ENCODE measurements at regions not wholly inside any gene's neighbourhood (a gene's known extent, or its start where the extent isn't known, plus 50 kb on each side); places are given as distances from the start of the nearest gene placed in this dataset.
"Not testable (repeated sequence)": the region's sequence is repeated elsewhere in the genome, so short reads cannot be mapped to it uniquely, and the experiment has no call there.

DNA sequence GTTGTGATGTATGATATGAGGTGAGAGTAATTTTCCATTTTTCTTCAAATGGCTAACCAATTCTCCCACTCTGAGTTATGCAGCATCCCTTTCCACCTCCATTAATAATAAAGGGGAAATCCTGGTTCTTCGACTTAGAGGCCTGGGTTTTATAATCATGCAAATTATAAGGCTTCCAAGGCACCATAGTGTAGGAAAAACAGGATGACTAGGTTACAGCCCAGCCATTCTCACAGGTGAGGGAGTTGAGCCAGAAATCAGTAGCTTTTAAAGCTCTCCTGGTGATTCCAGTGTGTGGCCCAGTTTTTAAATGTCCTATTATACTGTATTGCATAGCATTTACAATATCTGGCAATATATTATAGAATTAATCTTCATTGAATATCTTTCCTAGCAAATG, 203.1 kb downstream of the ARHGEF9 start:
- DNase-seq, result no peak

DNA sequence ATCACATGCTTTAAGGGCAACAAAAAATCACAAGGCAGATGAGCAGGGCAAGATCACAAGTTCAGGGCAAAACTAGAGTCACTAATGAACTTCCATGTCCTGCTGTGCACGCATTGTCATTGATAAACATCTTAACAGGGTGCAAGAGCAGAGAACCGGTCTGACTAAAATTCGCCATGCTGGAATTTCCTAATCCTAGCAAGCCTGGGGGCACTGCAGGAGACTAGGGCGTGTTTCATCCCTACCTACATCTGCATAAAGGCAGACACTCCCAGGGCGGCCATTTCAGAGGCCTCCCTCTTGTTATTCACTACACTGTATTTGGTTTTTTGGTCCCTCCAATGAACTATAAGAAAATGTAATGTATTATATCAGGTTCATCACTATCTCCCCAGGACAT, 203.6 kb downstream of the ARHGEF9 start:
- DNase-seq, result no peak

DNA sequence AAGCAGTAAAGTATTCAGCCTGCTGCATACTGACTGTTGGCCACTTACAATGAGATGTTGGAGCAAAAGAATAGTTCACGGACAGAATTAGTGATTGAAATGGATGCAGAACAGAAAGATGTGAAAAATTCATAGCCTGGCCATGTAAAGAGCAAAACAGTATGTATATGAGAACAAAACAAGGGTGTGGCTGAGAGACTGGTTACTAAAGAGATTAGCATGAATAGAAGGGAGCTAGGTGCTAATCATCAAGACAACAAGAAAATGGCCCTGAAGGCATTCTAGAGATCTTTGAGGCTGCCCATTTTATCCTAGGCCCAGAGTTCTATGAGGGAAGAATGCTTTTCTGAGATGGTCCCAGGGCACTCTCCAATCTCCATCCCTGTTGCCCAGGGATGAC, 208.5 kb downstream of the ARHGEF9 start:
- no peak for DNase-seq

- not testable (repeated sequence) for DNase-seq
Observed at GRCh38 chrX:63575700-63576099, 209.3 kb downstream of the ARHGEF9 start.

- no peak for DNase-seq
Observed at GRCh38 chrX:63566856-63567255, 215.7 kb upstream of the SPIN4 start.

DNA sequence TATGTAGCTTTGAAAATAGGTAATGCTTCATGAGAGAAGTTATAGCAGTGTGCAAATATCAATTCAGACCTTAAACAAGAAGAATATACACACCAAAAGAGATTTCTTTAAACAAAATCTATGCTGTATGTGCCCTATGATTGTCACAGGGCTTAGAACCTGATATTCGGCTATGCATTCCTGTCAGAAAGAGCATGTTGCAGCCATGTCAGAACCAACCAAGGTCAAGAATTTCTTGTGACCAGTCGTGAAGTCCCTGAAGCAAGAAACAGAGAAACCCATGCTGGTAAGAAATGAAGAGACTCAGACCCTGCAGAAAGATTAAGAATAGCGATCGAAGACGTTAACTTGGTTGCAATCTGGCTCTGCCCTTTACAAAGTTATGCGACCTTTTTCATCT, 210.3 kb upstream of the SPIN4 start:
- DNase-seq, result no peak

DNA sequence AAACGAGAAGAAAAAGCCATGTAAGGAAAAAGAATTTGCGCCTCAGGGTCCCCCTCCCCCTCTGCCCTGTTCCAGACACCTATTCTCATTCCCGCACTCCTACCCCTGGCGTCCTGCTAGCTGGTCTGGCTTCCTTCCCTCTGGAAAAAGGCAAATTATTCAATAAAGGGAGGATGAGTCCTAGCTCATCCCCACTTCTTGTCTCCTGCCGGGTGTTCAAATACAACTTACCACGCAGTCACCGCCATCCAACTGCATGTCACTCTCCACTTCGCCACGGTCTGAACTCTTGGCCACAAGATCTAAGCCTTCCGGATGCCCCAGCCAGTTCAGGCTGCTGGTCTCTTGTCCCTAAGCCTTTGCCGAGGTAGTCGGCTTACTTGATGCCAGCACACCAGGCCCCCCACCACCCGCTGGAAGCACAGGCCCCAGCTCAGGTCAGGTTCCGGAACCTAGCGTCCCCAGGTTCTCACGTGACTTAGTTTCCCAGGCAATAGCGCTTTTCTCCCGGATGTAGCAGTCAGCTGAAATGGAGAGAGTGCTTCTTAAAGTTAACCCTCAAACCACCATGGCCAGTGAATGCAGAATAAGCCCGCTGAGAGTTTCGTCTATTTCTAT, 209.6 kb upstream of the SPIN4 start:
- DNase-seq, result peak; percentile 55

DNA sequence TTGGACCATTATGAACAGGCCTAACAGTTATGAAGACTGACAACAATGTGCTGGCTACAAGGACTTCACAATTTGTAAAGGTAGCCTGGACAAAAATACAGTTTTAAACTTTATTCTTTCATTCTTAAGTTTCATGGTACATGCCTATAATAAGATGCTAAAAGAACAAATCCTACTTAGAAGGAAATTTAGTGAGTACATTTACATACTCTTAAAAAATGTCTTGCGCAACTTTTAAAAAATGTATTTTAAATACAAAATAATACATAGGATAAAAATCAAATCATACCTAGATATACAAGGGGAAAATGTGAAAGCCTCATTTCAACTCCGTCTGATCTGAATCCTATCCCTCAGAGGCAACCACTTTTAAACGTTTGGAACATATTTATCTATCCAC, 200.7 kb upstream of the SPIN4 start:
- DNase-seq, result no peak

DNA sequence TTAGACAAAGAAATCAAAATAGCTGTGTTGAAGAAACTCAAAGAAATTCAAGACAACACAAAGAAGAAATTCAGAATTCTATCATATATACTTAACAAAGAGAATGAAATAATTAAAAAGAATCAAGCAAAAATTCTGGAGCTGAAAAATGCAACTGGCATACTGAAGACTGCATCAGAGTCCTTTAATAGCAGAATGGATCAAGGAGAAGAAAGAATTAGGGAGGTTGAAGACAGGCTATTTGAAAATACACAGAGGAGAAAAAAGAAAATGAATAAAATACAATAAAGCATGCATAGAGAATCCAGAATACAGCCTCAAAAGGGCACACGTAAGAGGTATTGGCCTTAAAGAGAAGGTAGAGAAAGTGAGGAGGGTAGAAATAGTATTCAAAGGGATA, 179.5 kb upstream of the SPIN4 start:
- no peak for DNase-seq

DNA sequence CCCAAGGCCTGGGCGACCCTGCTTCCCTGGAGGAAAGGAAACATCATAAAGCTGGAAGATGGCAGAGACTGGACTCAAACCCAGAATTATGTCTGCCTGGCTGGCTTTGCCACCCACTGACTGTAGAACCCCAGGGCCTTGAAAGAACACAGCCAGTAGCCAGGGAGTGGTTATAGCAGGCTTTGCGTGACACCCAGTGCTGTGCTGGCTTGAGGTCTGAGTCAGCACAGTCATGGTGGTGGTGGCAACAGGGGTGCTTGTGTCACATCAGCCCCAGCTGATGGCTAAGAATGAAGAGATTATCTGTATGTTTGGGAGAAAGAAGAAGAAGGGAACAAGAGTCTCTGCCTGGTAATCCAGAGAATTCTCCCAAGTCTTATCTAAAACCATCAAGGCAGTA, 178.8 kb upstream of the SPIN4 start:
- DNase-seq, result no peak

GRCh38 chrX:63526863-63527262, 175.7 kb upstream of the SPIN4 start:
- DNase-seq, result no peak

DNA sequence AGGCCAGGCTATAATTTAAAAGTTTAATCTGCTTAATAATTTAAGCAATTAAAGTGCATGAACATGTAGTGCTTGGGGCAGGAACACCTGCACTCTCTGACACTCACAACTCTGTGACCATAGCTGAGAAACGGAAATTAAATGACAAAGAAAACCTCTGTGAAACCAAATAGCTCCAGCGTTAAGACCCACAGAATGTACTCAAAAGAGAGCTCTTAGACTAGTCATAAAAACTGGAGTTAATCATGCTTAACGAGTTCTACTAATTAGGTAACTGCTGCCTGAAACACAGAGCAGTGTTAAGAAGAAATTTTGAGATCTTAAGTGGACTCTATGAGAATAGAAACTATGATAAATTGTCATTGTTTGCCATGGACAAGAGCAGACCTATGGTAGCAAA, 174.4 kb upstream of the SPIN4 start:
- DNase-seq, result no peak

GRCh38 chrX:63519368-63519767, 168.2 kb upstream of the SPIN4 start:
- DNase-seq, result not testable (repeated sequence)

GRCh38 chrX:63514569-63515080, 163.5 kb upstream of the SPIN4 start:
- no peak for DNase-seq

DNA sequence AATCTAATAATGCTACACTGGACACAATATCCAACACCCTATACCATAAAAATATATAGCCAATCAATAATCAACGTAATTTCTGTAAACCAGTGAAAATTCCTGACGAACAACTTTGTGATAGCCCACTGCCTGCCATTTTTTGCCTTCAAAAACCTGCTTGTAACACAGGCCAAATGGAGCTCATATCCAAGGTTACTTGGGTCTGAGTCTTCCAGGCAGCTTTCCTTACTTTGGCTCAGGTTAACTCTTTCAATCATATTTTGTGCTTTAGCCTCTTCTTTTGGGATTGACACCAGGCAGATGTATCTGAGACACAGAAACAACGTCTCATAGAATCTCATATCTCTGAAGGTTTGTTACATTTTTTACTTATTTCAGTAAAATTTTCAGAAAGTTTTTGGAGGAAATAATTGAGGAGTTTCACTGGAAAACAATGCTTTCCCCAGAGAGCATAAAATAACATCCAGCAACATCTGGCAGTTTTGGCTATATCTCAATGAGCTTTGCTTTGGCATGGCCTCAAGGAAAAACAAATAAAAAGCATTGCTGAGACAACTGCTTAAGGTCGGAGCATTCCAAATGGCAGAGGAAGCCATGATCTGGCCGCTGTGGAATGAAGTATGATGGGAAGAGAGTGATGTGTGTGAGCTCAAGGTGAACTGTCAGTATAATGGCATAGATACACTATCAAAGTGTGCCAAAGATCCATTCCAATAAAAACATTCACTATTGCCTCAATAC, 162.9 kb upstream of the SPIN4 start:
- no peak for DNase-seq

DNA sequence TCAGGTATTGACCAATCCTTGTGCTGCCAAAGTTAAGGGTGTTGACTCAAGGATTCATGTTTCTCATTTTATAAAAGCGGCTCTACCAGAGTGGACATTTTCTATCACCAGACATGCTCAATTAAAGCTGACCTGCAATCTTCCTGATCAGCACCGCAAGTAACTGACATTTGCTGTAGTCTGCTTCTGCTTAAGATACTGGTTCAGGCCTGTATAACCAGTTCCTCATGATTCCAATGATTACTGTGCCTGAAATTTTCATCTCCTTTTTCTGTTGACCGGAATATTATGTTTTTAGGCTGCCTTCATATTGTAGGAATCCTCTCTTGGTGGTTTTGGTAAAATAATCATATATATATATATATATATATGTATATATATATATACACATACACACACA, 160.2 kb upstream of the SPIN4 start:
- no peak for DNase-seq

- DNase-seq, result no peak
Observed at GRCh38 chrX:63508668-63509067, 157.5 kb upstream of the SPIN4 start.

DNA sequence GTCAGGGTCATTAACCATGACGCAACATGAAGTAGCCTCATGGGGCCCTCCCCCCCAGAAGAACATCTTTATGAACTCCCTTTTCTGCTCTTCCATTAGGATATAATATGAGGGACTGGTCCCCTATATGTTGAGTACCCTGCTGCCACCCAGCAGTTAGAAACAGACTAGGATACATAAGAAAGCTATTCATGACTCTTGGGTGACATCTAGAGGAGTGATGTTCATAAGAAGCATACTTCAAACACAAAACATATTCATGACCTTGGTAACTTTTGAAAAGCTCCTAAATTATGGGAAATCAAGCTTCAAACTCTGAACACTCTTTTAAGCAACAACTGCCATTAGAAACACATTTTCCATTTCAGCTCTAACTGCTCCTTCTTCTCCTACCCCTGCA, 155.2 kb upstream of the SPIN4 start:
- no peak for DNase-seq

GRCh38 chrX:63503541-63503940, 152.4 kb upstream of the SPIN4 start:
- no peak for DNase-seq

DNA sequence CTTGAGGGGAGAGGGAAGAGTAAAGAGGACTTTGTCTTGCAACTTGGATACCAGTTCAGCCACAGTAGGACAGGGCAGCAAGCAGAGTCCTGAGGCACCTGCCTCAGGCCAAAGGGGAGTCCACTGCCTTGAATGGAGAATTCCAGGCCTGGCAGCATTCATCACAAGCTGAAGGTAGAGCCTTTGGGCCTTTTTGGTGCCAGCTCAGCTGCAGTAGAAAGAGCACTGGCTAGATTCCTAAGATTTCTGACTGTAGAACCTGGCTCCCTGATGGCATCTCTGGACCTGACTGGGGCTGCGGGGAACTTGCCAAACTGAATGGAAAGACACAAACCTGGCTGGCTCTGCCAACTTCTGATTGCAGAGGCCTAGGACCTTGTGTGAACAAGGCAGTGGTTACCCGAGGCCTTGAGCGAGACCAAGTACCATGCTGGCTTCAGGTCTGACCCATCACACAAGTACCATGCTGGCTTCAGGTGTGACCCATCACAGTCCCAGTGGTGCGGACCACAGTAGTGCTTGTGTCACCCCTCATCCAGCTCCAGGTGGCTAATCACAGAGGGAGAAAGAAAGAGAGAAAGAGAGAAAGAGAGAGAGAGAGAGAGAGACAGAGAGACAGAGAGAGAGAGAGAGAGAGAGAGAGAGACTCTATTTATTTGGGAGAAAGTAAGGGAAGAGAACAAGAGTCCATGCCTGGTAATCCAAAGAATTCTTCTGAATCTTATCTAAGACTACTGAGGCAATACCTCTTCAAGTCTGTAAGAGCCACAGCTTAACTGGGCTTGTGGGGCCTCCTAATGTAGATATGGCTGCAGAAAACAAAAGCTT, 137.6 kb upstream of the SPIN4 start:
- no peak for DNase-seq

DNA sequence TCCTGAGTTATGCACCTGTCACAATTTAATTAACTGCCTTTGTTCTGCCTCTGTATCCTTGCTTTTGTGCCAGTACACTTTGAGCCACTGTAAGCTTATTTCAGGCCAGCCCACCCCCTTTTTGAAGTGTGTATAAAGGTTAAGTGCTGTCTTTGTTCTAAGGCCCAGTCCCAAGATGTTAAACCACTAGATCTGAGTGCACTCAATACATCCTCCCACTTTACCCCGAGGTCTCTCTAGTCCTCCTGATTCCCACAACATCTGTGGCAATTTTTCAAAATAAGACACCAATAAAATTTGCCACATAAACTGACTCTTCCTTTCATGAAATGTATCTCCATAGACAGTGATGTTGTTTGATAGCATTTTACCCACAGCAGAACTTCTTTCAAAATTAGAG, 124.1 kb upstream of the SPIN4 start:
- DNase-seq, result no peak

DNA sequence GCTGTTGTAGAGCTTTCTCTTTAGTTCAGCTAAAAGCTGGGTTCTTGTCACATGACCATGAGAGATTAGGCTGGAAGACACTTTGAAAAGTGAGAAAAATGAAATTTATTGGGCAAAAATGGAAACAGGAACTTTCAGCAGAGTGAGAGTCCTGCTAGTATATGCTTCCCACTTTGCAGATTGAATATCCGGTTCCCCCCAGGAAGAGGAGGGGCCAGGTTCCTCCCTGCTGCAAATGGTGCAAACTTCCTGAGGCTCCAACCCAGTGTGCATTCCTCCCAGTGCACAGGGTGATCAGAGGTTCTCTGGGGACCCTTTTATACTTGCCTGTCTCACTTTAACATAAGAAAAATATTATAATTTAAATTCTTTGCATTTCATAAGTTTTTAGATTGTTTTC, 119.9 kb upstream of the SPIN4 start:
- no peak for DNase-seq

DNA sequence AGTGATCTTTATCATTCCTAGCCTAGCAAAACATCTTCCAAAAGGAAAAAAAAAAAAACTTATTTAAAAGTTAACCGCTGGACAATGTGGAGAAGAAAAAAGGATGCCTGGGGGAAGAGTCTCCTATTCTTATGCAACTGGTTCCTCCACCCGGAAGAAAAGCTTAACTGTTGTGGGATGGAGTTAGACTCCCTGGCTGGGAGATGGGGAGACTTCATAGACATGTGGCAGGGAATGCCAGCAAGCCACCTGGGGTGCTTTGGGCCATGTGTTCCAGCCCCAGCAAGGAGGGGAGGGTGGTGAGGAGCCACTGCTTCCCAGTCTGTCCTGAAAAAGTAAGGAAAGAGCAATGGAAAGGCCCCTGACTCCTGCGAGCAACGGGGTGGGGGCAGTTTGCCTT, 119.4 kb upstream of the SPIN4 start:
- DNase-seq, result no peak

- DNase-seq, result no peak
Observed at GRCh38 chrX:63466690-63467089, 115.6 kb upstream of the SPIN4 start.
